ENCODE measurements at regions not wholly inside any gene's neighbourhood (a gene's known extent, or its start where the extent isn't known, plus 50 kb on each side); places are given as distances from the start of the nearest gene placed in this dataset.
A peak's percentile ranks its signal among the peaks of the same experiment; 100 is the strongest.

DNA sequence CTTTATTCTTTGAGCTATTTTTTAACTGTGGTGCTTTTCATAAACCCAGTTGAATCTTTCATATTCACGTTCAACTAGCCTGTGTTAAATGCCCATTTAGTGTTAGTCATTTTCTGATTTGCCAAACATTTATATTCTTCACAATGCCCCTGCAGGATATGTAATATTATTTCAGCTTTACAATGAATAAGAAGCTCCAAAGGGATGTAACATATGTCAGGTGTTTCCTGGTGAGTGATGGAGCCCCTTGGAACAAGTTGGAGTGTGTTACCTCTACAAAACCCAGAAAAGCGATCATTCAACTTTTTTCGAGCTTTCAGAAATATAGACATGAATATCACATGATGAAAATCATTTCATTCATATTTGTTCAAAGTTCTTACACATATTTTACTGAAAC, 471.0 kb upstream of the CDH2 start:
- no peak for DNase-seq (ENCODE audit: low spot score)

DNA sequence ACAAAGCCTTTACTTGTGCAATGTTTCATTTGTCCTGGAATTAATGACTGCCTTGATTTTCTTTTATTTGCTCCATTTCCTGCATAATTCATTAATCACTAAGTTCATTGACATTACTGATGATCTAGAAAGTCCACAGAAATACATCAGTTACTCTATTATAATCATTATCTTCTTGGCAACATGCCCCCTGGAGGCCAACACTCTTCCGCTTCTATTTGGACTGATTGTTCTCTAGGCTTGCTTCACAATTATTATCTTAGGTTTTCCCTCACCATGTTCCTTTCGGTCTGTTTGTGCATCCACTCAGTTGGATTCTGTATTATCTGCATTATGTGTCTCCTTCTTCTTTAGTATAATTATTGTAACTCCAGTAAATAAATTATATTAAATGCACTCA, 461.0 kb upstream of the CDH2 start:
- DNase-seq (ENCODE audit: low spot score): peak; percentile 25

DNA sequence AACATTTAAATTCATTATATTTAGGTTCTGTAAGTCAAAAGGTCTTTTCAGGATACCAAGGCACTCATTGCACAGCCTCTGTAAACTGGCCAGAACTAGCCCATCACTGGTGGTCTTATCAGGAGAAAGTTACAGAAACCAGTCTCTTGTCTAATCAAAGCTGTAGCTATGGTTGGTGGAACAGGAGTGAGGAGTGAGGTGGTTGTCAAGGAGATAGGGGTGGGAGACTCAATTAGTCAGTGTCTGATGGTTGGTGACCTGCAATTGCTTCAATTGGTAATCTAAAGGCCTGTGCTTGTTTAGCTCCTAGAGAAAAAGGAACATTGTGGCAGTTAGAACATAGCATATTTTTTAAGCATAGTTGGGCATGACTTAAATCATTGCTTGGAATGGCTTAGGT, 458.6 kb upstream of the CDH2 start:
- no peak for DNase-seq (ENCODE audit: low spot score)

DNA sequence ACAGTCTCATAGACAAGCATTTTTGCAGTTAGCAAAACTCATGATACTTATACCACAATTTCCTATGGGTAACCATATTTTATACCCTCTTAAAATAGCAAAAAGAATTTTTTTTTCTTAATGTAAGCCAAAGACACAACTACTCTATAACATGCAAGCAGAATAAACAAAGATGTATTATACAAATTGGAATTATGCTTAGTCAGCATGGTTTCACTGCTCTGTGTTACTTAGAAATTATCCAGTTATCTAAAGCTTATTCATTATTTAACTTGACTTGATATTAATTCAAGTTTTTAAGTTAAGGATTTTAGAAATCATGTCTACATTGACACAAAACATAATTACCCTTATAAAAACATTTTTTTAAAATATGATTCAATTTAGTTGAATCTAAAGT, 449.8 kb upstream of the CDH2 start:
- DNase-seq (ENCODE audit: low spot score): no peak

DNA sequence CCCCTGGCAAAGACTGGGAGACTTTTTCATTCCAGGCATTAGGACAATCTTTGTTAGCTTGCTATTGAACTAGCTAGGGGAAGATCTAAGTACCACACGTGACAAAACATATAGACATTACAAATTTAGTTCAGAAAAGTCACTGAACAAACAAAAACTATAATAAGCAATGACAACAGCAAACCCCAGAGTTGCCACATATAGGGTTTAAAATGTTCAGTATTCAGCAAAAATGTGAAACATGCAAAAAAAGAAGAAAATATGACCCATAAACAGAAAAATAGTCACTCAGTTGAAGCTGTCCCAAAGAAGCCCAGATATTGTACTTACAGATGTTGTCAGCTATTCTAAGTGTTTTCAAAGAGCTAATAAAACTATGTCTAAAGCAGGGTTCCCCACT, 431.1 kb upstream of the CDH2 start:
- no peak for DNase-seq (ENCODE audit: low spot score)

DNA sequence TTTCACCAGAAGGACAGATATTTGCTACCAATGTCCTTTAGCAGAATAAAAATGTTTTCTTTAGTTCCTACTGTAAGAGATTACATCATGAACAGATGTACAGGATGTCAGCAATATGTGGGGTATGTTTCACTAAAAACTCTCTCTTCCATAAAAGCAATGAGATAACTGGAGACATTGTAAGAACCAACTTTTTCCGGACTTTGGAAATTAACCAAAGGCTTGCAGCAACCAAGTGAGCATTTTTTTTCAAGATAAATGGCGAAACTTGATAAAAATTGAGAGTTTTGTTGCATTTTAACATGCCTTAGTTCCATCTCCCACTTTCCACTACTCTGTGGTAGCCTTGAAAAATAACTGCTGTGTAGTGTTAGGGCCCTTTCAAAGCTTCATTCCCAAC, 429.8 kb upstream of the CDH2 start:
- DNase-seq (ENCODE audit: low spot score): no peak

DNA sequence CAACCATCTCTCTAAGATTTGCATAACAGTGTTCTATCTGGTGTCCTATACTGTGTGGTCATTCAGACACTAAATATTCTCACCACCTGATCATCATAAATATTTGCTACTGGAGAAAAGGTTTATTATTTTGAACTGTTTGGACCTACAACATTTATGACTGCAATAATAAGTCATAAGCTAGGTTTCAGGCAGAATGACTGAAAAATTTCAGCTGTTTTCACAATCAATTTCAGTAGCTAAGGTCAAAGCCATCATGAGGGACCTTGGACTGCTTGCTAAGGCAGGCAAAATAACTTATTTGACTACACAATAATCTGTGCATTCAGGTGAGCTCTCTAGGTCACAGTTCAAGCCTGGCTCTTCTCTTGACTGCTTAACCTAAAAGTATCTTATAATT, 425.5 kb upstream of the CDH2 start:
- DNase-seq (ENCODE audit: low spot score): no peak

DNA sequence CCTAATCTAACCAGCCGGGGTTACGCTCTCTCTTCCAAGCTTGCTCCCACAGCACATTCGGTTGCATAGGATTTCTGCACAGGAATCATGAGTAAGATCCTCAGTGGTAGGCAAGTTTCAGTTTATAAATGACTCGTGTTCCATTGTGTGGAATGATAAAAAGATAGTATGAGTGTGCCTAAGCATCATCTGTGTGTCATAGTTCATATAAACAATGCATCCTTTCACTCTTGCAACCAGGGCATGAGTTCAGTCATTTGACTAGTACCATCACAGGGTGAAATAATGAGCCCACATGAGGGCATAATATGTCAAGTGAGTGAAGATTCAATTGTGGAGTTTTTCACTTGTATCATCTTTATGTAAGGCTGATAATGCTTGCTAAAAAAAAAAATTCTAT, 417.1 kb upstream of the CDH2 start:
- DNase-seq (ENCODE audit: low spot score): no peak

GRCh38 chr18:28588884-28589549, 412.1 kb upstream of the CDH2 start:
- no peak for DNase-seq (ENCODE audit: low spot score)

GRCh38 chr18:28584731-28585130, 407.8 kb upstream of the CDH2 start:
- no peak for DNase-seq (ENCODE audit: low spot score)

- DNase-seq (ENCODE audit: low spot score): no peak
Measured at GRCh38 chr18:28582724-28583123, 405.8 kb upstream of the CDH2 start.

DNA sequence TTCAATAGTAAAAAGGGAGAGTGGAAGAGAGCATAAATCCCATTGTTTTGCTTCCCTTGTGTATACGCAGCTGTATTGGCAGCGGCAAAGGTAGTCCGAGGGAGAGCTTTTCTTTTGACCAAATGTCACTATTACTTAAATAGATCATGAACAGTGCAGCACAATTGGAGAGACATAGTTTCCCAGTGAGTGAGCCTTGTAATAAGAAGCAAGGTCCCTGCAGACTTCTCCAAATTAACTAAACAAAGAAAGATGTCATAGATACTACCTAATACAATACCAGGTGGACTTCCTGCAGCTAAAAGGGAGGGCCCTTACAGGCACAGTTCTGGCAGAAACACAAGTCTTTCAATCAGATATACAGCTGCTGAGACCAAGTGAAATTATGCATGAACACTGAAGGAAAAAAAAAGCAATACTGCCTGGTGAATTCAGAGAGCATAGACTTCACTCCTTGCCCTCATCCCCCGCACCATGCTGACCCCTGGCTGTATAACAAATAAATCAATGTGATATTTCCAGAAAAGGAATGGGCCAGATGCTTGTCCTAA, 404.7 kb upstream of the CDH2 start:
- DNase-seq (ENCODE audit: low spot score): no peak

DNA sequence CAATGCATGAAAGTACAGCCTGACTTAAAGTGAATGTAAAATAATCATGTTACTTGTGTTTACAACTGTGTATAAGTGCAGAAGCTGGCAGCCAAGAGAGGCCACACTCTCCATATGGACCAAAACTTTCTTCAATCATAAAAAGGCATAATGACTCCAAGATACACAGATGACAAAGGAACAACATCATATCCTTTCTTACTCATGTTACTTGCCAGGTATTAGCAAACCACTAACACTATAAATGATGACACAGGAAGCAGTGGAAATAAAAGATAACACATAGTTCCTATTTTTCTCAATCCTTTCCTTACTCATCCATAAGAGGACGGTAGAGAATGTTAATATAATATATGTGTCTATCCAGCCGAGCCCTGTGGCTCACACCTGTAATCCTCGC, 400.0 kb upstream of the CDH2 start:
- DNase-seq (ENCODE audit: low spot score): no peak

DNA sequence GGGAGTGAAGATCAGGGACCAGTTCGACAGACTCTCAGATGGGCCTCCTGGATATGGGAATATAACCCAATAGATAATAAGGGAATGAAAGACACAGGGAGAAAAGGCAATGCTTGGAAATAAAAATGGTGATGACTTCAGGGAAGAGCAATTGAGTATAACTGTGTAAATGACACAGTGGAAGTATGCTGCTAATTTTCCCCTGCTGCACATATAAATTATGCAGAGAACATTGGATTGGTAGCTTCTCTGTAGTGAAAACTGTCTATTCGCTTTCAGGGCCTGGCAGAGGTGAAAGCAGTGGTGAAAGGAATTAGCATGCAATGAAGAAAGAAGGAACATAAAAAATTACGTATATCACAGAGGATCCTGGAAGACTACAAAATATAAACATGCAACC, 398.2 kb upstream of the CDH2 start:
- DNase-seq (ENCODE audit: low spot score): no peak

DNA sequence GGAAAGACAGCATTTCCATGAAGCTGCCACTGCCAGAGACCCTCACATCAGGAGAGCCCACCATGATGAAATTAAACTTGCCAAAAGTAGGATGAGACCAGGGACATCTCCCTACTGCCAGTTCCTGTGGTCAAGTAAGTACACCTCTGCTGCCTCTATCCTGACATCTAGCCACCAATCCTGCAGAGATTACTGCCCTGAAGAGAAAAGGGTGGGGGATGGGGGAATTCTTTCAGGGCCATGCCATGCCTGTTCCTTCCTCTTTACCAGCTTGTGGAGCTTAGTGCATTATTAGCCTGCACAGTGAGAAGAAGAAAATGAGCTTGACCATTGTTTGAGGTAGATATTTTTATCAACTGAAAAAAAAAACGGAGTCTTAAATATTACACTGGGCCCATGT, 397.2 kb upstream of the CDH2 start:
- DNase-seq (ENCODE audit: low spot score): no peak

GRCh38 chr18:28571929-28572328, 395.0 kb upstream of the CDH2 start:
- no peak for DNase-seq (ENCODE audit: low spot score)

GRCh38 chr18:28560331-28560730, 383.4 kb upstream of the CDH2 start:
- no peak for DNase-seq (ENCODE audit: low spot score)

GRCh38 chr18:28559511-28559910, 382.6 kb upstream of the CDH2 start:
- DNase-seq (ENCODE audit: low spot score): no peak

DNA sequence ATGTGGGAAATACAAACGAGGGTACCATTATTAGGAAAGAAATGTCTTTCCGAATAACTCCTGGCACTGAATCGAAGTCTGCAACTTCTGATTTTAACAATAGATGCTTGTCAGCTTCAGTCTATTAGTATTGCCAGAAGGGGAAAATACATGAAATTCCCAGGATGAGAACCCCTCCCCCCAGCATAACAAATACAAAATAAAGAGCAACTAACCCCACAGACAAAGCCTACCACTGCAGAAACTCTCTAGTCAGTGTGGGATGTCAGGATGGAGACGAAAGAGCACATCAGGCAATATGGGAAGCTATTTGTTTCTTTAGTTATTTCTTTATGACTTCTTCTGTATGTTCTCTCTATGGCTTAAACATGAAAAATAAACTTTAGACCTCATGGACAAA, 365.0 kb upstream of the CDH2 start:
- no peak for DNase-seq (ENCODE audit: low spot score)

- DNase-seq (ENCODE audit: low spot score): no peak
Measured at GRCh38 chr18:28541276-28541930, 364.5 kb upstream of the CDH2 start.

DNA sequence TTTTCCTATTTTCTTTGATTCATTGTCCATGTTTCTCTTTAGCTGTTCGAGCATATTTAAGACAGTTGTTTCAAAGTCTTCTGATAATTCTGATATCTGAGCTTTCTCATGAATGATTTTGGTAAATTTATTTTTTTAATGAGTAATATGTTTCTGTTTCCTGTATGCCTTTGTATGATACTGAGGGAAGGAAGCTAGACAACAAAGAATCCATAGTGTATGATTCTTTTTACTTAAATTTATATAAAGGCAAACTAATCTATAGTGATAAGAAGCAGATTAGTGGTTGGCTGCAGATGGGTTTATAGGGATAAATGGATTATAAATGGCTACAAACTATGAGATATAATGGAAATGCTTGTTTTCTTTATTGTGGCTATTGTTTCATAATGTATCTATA, 352.7 kb upstream of the CDH2 start:
- DNase-seq (ENCODE audit: low spot score): no peak

DNA sequence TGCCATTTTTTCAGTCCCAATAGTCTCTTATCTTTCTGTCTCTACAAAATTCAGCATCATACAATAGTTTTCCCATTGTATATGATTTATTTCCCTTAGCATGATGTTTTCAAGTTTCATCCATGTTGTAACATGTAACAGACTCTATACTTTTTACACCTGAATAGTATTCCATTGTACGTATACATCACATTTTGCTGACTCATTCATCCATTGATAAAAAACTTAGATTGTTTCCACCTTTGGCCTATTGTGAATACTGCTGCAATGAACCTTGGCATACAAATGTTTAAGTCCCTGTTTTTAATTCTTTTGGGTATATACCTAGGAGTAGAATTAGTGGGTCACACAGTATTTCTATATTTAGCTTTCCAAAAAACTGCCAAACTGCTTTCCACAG, 349.3 kb upstream of the CDH2 start:
- DNase-seq (ENCODE audit: low spot score): no peak

DNA sequence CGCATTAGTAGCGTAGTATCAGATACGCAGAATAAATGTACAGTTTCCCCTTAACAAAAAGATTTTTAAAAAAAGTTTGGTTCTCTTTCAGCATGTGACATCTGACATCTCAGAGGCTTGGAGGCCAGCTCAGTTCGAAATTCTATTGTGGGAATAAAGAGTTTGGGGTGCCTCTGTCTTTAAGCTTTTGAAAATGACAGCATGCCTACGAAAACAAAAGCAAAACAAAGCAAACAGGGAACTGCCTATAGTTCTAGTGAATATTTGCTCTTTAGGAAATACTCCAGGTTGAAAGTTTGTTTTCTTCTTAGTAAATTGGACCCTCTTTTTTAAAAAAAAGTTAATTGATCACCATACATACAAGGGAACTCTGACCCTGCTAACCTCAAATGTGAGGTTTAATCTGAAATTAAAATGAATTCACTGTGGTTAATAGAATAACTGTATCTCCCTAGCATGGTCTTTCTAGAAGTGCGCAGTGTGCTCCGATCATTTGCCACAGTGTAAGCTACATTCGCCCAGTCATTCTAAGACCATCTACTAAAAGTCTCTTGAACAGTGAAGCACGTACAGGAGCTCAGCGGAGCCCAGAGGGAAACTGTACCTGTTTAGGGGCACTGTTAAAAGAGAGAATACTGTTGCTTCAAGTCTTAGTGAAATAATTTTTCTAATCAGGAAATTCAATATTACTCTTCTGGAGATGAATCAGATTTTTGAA, 347.0 kb upstream of the CDH2 start:
- DNase-seq (ENCODE audit: low spot score): no peak
